ENCODE measurements at regions not wholly inside any gene's neighbourhood (a gene's known extent, or its start where the extent isn't known, plus 50 kb on each side); places are given as distances from the start of the nearest gene placed in this dataset.

GRCh38 chr11:87954476-87954875 lies 220.8 kb downstream of the RAB38 start:
- no peaks in the 10 kb centered on the region for H3K27me3 ChIP-seq (ENCODE audit: low read depth, low read length)
- no peaks in the 10 kb centered on the region for H3K9me3 ChIP-seq (ENCODE audit: insufficient read depth, low read length)
- no peak overlapping the region for H3K27ac ChIP-seq (ENCODE audit: low read length)
- no peak overlapping the region for H3K9ac ChIP-seq (ENCODE audit: low read length)
- no peak overlapping the region for H2AFZ ChIP-seq (ENCODE audit: low read depth, low read length)
- no peaks in the 10 kb centered on the region for H3K4me1 ChIP-seq (ENCODE audit: low read length)
- TF ChIP-seq CTCF (IDR thresholded peaks at IDR 0.05; ENCODE audit: low read depth, low read length): no peak
- TF ChIP-seq EZH2phosphoT487 (IDR thresholded peaks at IDR 0.05; ENCODE audit: low read depth): no peak
- no peak overlapping the region for H3K4me3 ChIP-seq (ENCODE audit: low read length)
- no peak overlapping the region for H3K4me2 ChIP-seq (ENCODE audit: low read length)
- H3K79me2 ChIP-seq (ENCODE audit: low read length): no peaks in the 10 kb centered on the region
- H3K36me3 ChIP-seq (replicated peaks; ENCODE audit: low read depth, low read length): no peaks in the 10 kb centered on the region
- no peaks in the 10 kb centered on the region for H4K20me1 ChIP-seq (ENCODE audit: insufficient read depth, low read length)

- no peak overlapping the region for H3K4me3 ChIP-seq (ENCODE audit: low read length)
- no peak overlapping the region for H3K4me2 ChIP-seq (ENCODE audit: low read length)
- H3K79me2 ChIP-seq (ENCODE audit: low read length): no peaks in the 10 kb centered on the region
- no peaks in the 10 kb centered on the region for H3K9me3 ChIP-seq (ENCODE audit: insufficient read depth, low read length)
- no peak overlapping the region for H2AFZ ChIP-seq (ENCODE audit: low read depth, low read length)
- H4K20me1 ChIP-seq (ENCODE audit: insufficient read depth, low read length): no peaks in the 10 kb centered on the region
- no peaks in the 10 kb centered on the region for H3K36me3 ChIP-seq (replicated peaks; ENCODE audit: low read depth, low read length)
- no peak for TF ChIP-seq EZH2phosphoT487 (IDR thresholded peaks at IDR 0.05; ENCODE audit: low read depth)
- no peak for TF ChIP-seq CTCF (IDR thresholded peaks at IDR 0.05; ENCODE audit: low read depth, low read length)
- H3K27me3 ChIP-seq (ENCODE audit: low read depth, low read length): no peaks in the 10 kb centered on the region
- H3K27ac ChIP-seq (ENCODE audit: low read length): no peak overlapping the region
- no peaks in the 10 kb centered on the region for H3K4me1 ChIP-seq (ENCODE audit: low read length)
- H3K9ac ChIP-seq (ENCODE audit: low read length): no peak overlapping the region
Measured at GRCh38 chr11:87942786-87943185, 232.5 kb downstream of the RAB38 start.

- Histone ChIP-seq H4K20me1 (ENCODE audit: insufficient read depth, low read length) (no peaks in the 10 kb centered on the region), H2AFZ (ENCODE audit: low read depth, low read length) (no peak overlapping the region), H3K27ac (ENCODE audit: low read length) (no peak overlapping the region), H3K36me3 (replicated peaks; ENCODE audit: low read depth, low read length) (no peaks in the 10 kb centered on the region), H3K4me1 (ENCODE audit: low read length) (peaks cover 6% of the 10 kb centered on the region; the same call in 1 of the 2 replicates), H3K27me3 (ENCODE audit: low read depth, low read length) (no peaks in the 10 kb centered on the region), H3K4me2 (ENCODE audit: low read length) (no peak overlapping the region), H3K9me3 (ENCODE audit: insufficient read depth, low read length) (no peaks in the 10 kb centered on the region), H3K4me3 (ENCODE audit: low read length) (no peak overlapping the region), H3K79me2 (ENCODE audit: low read length) (no peaks in the 10 kb centered on the region), H3K9ac (ENCODE audit: low read length) (no peak overlapping the region)
- no peak for TF ChIP-seq CTCF (IDR thresholded peaks at IDR 0.05; ENCODE audit: low read depth, low read length)
- TF ChIP-seq EZH2phosphoT487 (IDR thresholded peaks at IDR 0.05; ENCODE audit: low read depth): no peak
Measured at GRCh38 chr11:87934182-87934581, 241.1 kb downstream of the RAB38 start.

GRCh38 chr11:87926250-87926970 lies 248.8 kb downstream of the RAB38 start:
- no peaks in the 10 kb centered on the region for H3K27me3 ChIP-seq (ENCODE audit: low read depth, low read length)
- H3K4me1 ChIP-seq (ENCODE audit: low read length): no peaks in the 10 kb centered on the region; the same call in 1 of the 2 replicates
- H3K4me3 ChIP-seq (ENCODE audit: low read length): no peak overlapping the region
- H4K20me1 ChIP-seq (ENCODE audit: insufficient read depth, low read length): no peaks in the 10 kb centered on the region
- H2AFZ ChIP-seq (ENCODE audit: low read depth, low read length): no peak overlapping the region
- no peak overlapping the region for H3K4me2 ChIP-seq (ENCODE audit: low read length)
- TF ChIP-seq CTCF (IDR thresholded peaks at IDR 0.05; ENCODE audit: low read depth, low read length) (no peak), EZH2phosphoT487 (IDR thresholded peaks at IDR 0.05; ENCODE audit: low read depth) (no peak)
- no peak overlapping the region for H3K27ac ChIP-seq (ENCODE audit: low read length)
- no peak overlapping the region for H3K9ac ChIP-seq (ENCODE audit: low read length)
- H3K9me3 ChIP-seq (ENCODE audit: insufficient read depth, low read length): no peaks in the 10 kb centered on the region
- H3K36me3 ChIP-seq (replicated peaks; ENCODE audit: low read depth, low read length): no peaks in the 10 kb centered on the region
- H3K79me2 ChIP-seq (ENCODE audit: low read length): no peaks in the 10 kb centered on the region
